NOMO-1 treated with dmso at 0.1 percent for 144 hours (cell line): ENCODE measurements at regions not wholly inside any gene's neighbourhood (a gene's known extent, or its start where the extent isn't known, plus 50 kb on each side); places are given as distances from the start of the nearest gene placed in this dataset.

Experiments used
- DNase-seq: peaks from one replicate; lab custom pipeline; 2025; ENCODE audit not compliant: unreplicated experiment; lab: John Stamatoyannopoulos, UW

GRCh38 chr4:13260513-13260912 is 223.6 kb downstream of the RAB28 start:
- no peak for DNase-seq

GRCh38 chr4:13250263-13250662 is 233.9 kb downstream of the RAB28 start:
- no peak for DNase-seq

GRCh38 chr4:13248621-13249298 is 235.4 kb downstream of the RAB28 start:
- DNase-seq: no peak

- DNase-seq: no peak
Measured at GRCh38 chr4:13246107-13246506, 238.0 kb downstream of the RAB28 start.

- DNase-seq: no peak
Measured at GRCh38 chr4:13244444-13244843, 239.7 kb downstream of the RAB28 start.

- no peak for DNase-seq
Measured at GRCh38 chr4:13243152-13243551, 241.0 kb downstream of the RAB28 start.

GRCh38 chr4:13240066-13240465 is 244.1 kb downstream of the RAB28 start:
- no peak for DNase-seq

- DNase-seq: no peak
Measured at GRCh38 chr4:13238936-13239335, 245.2 kb downstream of the RAB28 start.

GRCh38 chr4:13236485-13236884 is 247.7 kb downstream of the RAB28 start:
- DNase-seq: no peak

GRCh38 chr4:13233755-13234154 is 250.4 kb downstream of the RAB28 start:
- no peak for DNase-seq

GRCh38 chr4:13219971-13220370 is 264.2 kb downstream of the RAB28 start:
- no peak for DNase-seq

GRCh38 chr4:13218326-13218958 is 265.7 kb downstream of the RAB28 start:
- DNase-seq: no peak

GRCh38 chr4:13215560-13215959 is 268.6 kb downstream of the RAB28 start:
- DNase-seq: no peak

- DNase-seq: no peak
Measured at GRCh38 chr4:13212936-13213335, 271.2 kb downstream of the RAB28 start.

GRCh38 chr4:13209600-13209999 is 274.5 kb downstream of the RAB28 start:
- DNase-seq: no peak

GRCh38 chr4:13208558-13209193 is 275.5 kb downstream of the RAB28 start:
- DNase-seq: no peak

GRCh38 chr4:13207226-13207625 is 276.9 kb downstream of the RAB28 start:
- DNase-seq: no peak

- DNase-seq: no peak
Measured at GRCh38 chr4:13203101-13203500, 281.0 kb downstream of the RAB28 start.

- no peak for DNase-seq
Measured at GRCh38 chr4:13202701-13203100, 281.4 kb downstream of the RAB28 start.

- DNase-seq: no peak
Measured at GRCh38 chr4:13201241-13201640, 282.9 kb downstream of the RAB28 start.

GRCh38 chr4:13196721-13197120 is 287.4 kb downstream of the RAB28 start:
- DNase-seq: no peak

GRCh38 chr4:13193662-13194061 is 290.5 kb downstream of the RAB28 start:
- DNase-seq: no peak
